Skeletal muscle satellite cell (primary cell): ENCODE measurements at regions not wholly inside any gene's neighbourhood (a gene's known extent, or its start where the extent isn't known, plus 50 kb on each side); places are given as distances from the start of the nearest gene placed in this dataset.

Experiments used
- H3K27me3 ChIP-seq: 2 replicates; pipeline ENCODE4 v1.7.0; 2013; ENCODE audit warnings: low read length; ENCODE audit not compliant: control insufficient read depth, insufficient read depth
- H3K36me3 ChIP-seq: 2 replicates; pipeline ENCODE4 v1.7.0; 2013; ENCODE audit warnings: mild to moderate bottlenecking, control low read depth, low read length; ENCODE audit not compliant: insufficient read depth
- H3K4me1 ChIP-seq: 2 replicates; pipeline ENCODE4 v1.7.0; 2013; ENCODE audit warnings: low read length; ENCODE audit not compliant: control insufficient read depth, insufficient read depth
- H3K4me2 ChIP-seq: 2 replicates; pipeline ENCODE4 v1.7.0; 2013; ENCODE audit warnings: mild to moderate bottlenecking, low read length
- H3K4me3 ChIP-seq: 2 replicates; pipeline ENCODE4 v1.7.0; 2013; ENCODE audit warnings: low read length
- H3K9ac ChIP-seq: 2 replicates; pipeline ENCODE4 v1.7.0; 2013; ENCODE audit warnings: mild to moderate bottlenecking, low read depth, low read length, moderate library complexity
- H3K9me3 ChIP-seq: replicated peaks from 2 replicates; pipeline ENCODE4 v1.7.0; 2013; ENCODE audit warnings: mild to moderate bottlenecking, control low read depth, low read length

- Histone ChIP-seq H3K36me3 (no peaks in the 10 kb centered on the region), H3K4me3 (no peak overlapping the region), H3K9ac (no peak overlapping the region), H3K9me3 (no peaks in the 10 kb centered on the region), H3K4me1 (peaks cover 15% of the 10 kb centered on the region), H3K27me3 (no peaks in the 10 kb centered on the region), H3K4me2 (no peak overlapping the region)
These were observed 130.0 kb upstream of the LNX1 start for GRCh38 chr4:53721263-53721662.

- Histone ChIP-seq H3K36me3 (no peaks in the 10 kb centered on the region), H3K4me2 (no peak overlapping the region), H3K27me3 (no peaks in the 10 kb centered on the region), H3K4me3 (no peak overlapping the region), H3K9me3 (no peaks in the 10 kb centered on the region), H3K9ac (no peak overlapping the region), H3K4me1 (peaks cover 20% of the 10 kb centered on the region)
These were observed 129.5 kb upstream of the LNX1 start for GRCh38 chr4:53720776-53721175.

DNA sequence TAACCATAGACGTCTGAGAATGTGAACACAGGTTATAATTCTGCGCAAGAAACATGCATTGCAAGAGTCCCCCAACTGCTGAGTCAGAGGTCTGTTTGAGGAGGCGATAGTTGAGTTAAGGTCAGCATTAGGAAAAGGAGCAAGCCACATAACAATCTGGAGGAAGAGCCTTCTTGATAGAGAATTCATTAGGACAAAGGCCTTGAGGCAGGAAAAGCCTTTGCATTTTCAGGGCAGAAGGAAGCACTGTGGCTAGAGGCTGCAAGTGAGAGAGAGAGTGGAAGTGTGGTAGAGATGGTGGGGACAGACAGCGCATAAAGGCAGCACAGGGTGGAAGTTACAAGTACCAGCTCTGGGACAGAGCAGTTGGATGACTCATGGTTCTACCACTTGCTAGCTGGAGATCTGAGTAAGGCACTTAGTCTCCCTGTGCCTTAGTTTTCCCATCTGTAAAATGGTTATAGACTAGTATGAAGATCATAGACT is 125.8 kb upstream of the LNX1 start:
- Histone ChIP-seq H3K27me3 (no peaks in the 10 kb centered on the region), H3K4me2 (no peak overlapping the region), H3K36me3 (no peaks in the 10 kb centered on the region), H3K4me1 (peaks cover 42% of the 10 kb centered on the region), H3K9me3 (no peaks in the 10 kb centered on the region), H3K4me3 (no peak overlapping the region), H3K9ac (no peak overlapping the region)

DNA sequence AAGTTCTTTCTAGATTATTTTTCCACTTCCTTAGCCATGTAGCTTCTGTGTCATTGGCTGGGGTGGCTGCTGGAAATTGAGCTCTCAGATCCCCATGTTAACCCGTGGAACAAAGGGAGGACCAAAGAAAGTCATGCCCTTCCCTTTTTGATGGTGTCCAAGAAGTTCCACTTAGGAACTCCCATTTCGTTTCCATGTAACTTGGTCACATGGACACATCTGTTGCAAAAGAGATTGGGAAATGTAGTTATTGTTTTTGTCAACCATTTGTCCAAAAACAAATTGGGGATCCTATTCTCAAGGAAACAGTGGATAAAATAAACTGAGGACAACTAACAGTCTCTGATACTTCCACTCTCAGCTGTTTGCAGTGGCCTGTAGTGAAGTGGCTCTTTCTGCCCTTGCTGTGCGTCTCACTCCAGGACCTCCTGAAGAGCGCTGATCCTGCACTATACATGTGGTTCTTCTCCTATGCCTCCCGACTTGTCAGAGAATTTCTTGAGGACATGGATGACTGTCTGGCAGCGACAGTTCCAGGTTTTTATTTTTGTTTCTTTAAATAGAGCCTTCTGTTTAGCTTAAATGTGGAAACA is 125.3 kb upstream of the LNX1 start:
- Histone ChIP-seq H3K4me1 (peaks cover 47% of the 10 kb centered on the region), H3K4me2 (no peak overlapping the region), H3K4me3 (no peak overlapping the region), H3K27me3 (no peaks in the 10 kb centered on the region), H3K36me3 (no peaks in the 10 kb centered on the region), H3K9me3 (no peaks in the 10 kb centered on the region), H3K9ac (no peak overlapping the region)

- H3K9me3 ChIP-seq = no peaks in the 10 kb centered on the region
- no peaks in the 10 kb centered on the region for H3K27me3 ChIP-seq
- H3K4me3 ChIP-seq = no peak overlapping the region
- no peak overlapping the region for H3K9ac ChIP-seq
- H3K4me2 ChIP-seq = no peak overlapping the region
- H3K4me1 ChIP-seq = peaks cover 43% of the 10 kb centered on the region
- H3K36me3 ChIP-seq = no peaks in the 10 kb centered on the region
These were observed 124.7 kb upstream of the LNX1 start for GRCh38 chr4:53716011-53716410.

DNA sequence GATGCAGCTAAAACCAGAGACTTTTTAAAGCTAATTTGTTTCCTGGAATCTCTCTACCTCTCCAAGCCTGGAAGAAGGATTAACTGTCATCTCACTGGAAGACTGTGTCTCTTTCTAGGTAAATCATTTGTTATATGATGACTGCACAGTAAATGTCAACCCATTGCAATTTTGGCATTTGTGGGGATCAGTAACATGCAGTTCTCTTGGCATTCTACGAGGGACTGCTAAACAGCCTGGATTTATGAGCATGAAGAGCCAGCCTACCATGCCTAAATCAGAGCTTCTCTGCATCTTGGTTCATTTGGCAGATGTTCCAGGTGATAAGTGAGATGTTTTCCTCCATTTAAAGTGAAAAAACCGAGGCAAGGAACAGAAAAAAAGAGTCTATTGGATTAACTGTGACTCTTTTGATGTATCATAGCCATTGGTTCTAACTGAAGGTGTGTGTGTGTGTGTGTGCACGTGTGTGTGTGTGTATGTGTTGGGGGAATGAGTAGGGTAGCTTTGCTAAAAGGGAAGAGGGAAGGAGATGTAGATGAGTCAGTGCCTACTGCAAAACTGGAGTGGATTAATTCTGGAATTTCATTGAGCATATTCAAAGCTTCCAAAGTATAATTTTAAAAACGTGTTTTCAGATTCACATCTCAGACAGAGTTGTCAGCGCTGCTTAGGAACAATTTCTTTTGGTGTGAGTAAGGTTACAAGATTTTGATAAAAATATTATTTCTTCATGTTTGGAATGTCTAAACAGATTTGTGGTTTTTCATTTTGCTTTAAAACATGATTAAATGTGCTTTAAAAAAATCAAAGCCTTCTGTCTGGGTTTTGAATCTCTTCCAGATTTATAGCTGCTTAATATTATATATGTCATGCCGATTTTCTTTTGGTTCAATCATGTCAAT is 123.2 kb upstream of the LNX1 start:
- Histone ChIP-seq H3K4me3 (no peak overlapping the region), H3K36me3 (no peaks in the 10 kb centered on the region), H3K4me2 (peak overlapping the region; percentile 14), H3K9ac (no peak overlapping the region), H3K9me3 (no peaks in the 10 kb centered on the region), H3K27me3 (no peaks in the 10 kb centered on the region), H3K4me1 (peaks cover 43% of the 10 kb centered on the region)

- Histone ChIP-seq H3K9ac (no peak overlapping the region), H3K4me2 (no peak overlapping the region), H3K4me3 (no peak overlapping the region), H3K9me3 (no peaks in the 10 kb centered on the region), H3K36me3 (no peaks in the 10 kb centered on the region), H3K27me3 (no peaks in the 10 kb centered on the region), H3K4me1 (peaks cover 43% of the 10 kb centered on the region)
These were observed 122.5 kb upstream of the LNX1 start for GRCh38 chr4:53713767-53714166.

- Histone ChIP-seq H3K4me1 (peaks cover 43% of the 10 kb centered on the region), H3K4me3 (no peak overlapping the region), H3K9ac (no peak overlapping the region), H3K27me3 (no peaks in the 10 kb centered on the region), H3K9me3 (no peaks in the 10 kb centered on the region), H3K4me2 (no peak overlapping the region), H3K36me3 (no peaks in the 10 kb centered on the region)
These were observed 122.0 kb upstream of the LNX1 start for GRCh38 chr4:53713296-53713695.

DNA sequence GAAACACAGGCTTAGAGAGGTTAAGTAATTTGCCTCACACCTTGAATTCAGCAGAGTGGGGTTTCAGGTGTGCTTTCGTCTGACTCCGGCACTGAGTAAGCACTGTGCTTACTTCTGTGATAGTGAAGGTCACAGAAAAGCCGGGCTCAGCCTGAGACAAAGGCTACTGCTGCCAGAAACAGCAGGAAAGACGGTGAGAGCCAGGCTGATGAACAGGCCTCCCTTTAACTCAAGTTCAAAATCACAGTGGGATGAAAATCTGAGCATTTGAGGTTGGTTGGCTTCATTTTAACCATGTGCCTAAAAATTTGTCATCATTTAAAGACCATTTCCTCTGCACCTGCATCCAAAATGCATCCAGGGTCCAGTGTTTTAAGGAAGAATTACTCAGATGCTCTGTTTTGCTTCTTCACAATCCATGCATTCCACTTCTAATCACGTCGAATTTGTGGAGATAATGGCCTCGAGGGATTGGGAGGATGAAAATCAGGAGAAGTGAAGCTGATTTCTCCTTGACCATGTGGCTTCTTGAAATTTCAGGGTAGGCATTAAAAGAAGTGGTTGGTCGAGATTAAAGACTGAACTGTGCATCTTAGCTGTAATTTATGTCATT is 121.2 kb upstream of the LNX1 start:
- Histone ChIP-seq H3K4me3 (no peak overlapping the region), H3K4me1 (peaks cover 43% of the 10 kb centered on the region), H3K4me2 (no peak overlapping the region), H3K27me3 (no peaks in the 10 kb centered on the region), H3K9me3 (no peaks in the 10 kb centered on the region), H3K36me3 (no peaks in the 10 kb centered on the region), H3K9ac (no peak overlapping the region)

DNA sequence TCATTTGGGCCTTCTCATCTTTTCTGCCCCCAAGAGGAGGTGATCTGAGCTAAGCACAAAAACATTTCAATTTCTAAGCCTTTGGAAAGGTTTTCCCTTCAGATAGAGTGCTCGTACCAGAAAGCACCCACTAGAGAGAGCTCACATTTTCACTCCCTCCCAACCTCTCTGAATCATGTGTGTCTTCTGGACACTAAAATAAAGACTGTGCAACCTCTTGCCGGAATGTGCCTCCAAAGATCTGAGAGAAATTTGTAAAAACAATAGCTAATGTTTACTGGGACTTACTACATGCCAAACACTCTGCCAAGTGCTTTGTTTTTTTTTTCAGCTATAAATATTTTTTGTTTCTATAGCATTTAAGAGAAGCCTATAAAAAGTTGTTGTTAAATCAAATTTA is 120.6 kb upstream of the LNX1 start:
- Histone ChIP-seq H3K4me3 (no peak overlapping the region), H3K4me1 (peaks cover 39% of the 10 kb centered on the region), H3K4me2 (no peak overlapping the region), H3K36me3 (no peaks in the 10 kb centered on the region), H3K27me3 (no peaks in the 10 kb centered on the region), H3K9ac (no peak overlapping the region), H3K9me3 (no peaks in the 10 kb centered on the region)

DNA sequence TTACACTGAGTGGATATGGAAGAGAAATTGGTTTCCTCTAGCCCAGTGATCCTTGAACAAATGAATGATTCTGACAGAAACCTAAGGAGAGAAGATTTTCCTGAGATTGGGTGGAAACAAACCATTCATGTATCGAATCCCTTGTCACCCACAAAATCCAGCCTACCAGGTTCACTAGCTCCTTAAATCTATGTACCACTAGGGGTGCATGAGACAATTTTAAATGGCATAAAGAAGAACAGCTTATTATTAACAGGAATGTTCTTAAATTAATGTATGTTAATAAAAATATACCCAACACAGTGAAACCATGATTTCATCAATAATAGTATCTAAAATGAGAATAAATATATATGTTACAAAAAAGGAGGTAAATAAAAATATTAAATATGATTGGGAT is 118.4 kb upstream of the LNX1 start:
- Histone ChIP-seq H3K9ac (no peak overlapping the region), H3K4me1 (peaks cover 23% of the 10 kb centered on the region), H3K27me3 (no peaks in the 10 kb centered on the region), H3K9me3 (no peaks in the 10 kb centered on the region), H3K4me3 (no peak overlapping the region), H3K4me2 (no peak overlapping the region), H3K36me3 (no peaks in the 10 kb centered on the region)
